Neutrophil (primary cell): ENCODE measurements at regions not wholly inside any gene's neighbourhood (a gene's known extent, or its start where the extent isn't known, plus 50 kb on each side); places are given as distances from the start of the nearest gene placed in this dataset.

Experiments used
- H3K27ac ChIP-seq: fragments of 200-600 bp; sonication (generic); 2 replicates; pipeline ENCODE4 v1.5.1; 2016; ENCODE audit warnings: mild to moderate bottlenecking, moderate library complexity
- H3K27me3 ChIP-seq: fragments of 200-600 bp; sonication (generic); 2 replicates; pipeline ENCODE4 v1.6.0; 2016; ENCODE audit warnings: mild to moderate bottlenecking
- H3K36me3 ChIP-seq: fragments of 200-600 bp; sonication (generic); 2 replicates; pipeline ENCODE4 v1.5.1; 2017
- H3K4me1 ChIP-seq, 2 experiments: fragments of 200-600 bp in 1 of 2; sonication (generic) in 1 of 2; 1 replicate in 1 of 2; 2 replicates in 1 of 2; pipeline versions ENCODE4 v1.5.1 to v1.6.1; 2013 to 2016; ENCODE audit warnings: low read depth in 1 of 2, low read length in 1 of 2, mild to moderate bottlenecking in 1 of 2, moderate library complexity in 1 of 2; ENCODE audit not compliant: control insufficient read depth in 1 of 2, insufficient read depth in 1 of 2
- H3K4me3 ChIP-seq, 2 experiments: fragments of 200-600 bp in 1 of 2; sonication (generic) in 1 of 2; 1 replicate in 1 of 2; 2 replicates in 1 of 2; pipeline ENCODE4 v1.5.1; 2013 to 2016; ENCODE audit warnings: low read depth in 1 of 2, low read length in 1 of 2, mild to moderate bottlenecking in 1 of 2, moderate library complexity in 1 of 2
- H3K9me3 ChIP-seq: fragments of 200-600 bp; sonication (generic); 2 replicates; pipeline ENCODE4 v1.5.1; 2016
- TF ChIP-seq, protein P1 (sequence below): fragments of 200-600 bp; sonication (generic); IDR thresholded peaks from 2 replicates; pipeline ENCODE4 v1.5.1; 2016; ENCODE audit warnings: antibody characterized with exemption

GRCh38 chr5:143676802-143677201, 135.2 kb upstream of the HMHB1 start:
- Histone ChIP-seq H3K27me3 (no peaks in the 10 kb centered on the region), H3K27ac (no peak overlapping the region), H3K9me3 (no peaks in the 10 kb centered on the region), H3K4me3 (no peak overlapping the region), H3K4me1 (no peaks in the 10 kb centered on the region), H3K36me3 (no peaks in the 10 kb centered on the region)
- TF ChIP-seq, protein P1, sequence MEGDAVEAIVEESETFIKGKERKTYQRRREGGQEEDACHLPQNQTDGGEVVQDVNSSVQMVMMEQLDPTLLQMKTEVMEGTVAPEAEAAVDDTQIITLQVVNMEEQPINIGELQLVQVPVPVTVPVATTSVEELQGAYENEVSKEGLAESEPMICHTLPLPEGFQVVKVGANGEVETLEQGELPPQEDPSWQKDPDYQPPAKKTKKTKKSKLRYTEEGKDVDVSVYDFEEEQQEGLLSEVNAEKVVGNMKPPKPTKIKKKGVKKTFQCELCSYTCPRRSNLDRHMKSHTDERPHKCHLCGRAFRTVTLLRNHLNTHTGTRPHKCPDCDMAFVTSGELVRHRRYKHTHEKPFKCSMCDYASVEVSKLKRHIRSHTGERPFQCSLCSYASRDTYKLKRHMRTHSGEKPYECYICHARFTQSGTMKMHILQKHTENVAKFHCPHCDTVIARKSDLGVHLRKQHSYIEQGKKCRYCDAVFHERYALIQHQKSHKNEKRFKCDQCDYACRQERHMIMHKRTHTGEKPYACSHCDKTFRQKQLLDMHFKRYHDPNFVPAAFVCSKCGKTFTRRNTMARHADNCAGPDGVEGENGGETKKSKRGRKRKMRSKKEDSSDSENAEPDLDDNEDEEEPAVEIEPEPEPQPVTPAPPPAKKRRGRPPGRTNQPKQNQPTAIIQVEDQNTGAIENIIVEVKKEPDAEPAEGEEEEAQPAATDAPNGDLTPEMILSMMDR, result no peak

DNA sequence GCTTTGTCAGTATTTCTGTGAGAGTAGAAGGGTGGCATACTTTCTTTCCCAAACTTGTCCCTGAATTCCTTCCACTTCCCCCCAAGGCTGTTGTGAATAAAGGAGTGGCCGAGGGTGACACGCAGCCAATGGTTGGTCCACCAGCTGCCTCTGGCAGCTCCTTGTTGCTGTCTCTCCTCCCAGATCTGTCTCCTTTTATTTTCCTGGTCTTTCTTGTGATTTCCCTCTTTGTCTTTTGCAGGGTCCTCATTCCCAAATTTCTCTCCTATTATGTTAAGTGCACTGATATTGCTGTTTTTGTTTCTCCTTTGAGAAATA, 137.5 kb upstream of the HMHB1 start:
- Histone ChIP-seq H3K4me3 (no peak overlapping the region), H3K36me3 (no peaks in the 10 kb centered on the region), H3K4me1 (no peaks in the 10 kb centered on the region), H3K27me3 (no peaks in the 10 kb centered on the region), H3K9me3 (no peaks in the 10 kb centered on the region), H3K27ac (no peak overlapping the region)
- TF ChIP-seq, protein P1, result no peak

DNA sequence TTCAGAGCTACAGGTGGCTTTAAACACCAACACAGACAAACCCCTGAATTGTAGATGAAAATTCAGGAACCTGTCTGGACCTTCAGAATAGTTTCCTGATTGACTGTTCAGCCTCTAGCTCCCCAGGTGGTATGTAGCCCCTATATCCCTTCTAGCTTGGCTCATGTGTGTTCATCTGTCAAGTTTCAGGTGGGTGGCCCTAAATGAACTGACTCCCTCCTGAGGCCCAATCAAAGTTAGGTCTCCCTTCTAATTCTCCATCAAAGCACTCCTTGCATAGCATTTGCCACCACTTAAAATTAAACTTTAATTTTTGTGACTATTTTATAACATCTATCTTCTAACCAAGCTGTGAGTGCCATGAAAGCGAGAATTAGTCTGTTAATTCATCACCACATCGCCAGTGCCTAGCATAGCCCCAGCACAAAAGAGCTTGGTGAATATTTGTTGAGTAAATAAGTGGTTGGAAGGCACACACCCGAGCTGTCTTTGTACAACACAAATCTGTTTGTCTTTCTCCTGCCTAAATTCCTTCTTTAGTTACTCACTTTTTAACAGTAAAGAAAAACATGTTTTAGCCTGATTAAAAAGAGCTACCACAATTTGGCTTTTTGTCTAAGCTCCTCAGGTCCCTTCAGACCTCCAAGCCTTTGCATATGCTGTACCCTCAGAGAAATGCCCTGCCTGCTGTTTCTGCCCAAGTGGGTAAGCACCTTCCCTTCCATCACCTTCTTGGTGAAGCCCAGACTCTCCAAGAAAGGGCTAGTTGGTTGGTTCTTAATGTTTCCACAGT, 138.1 kb upstream of the HMHB1 start:
- TF ChIP-seq, protein P1, result no peak
- H3K27ac ChIP-seq, result no peak overlapping the region
- no peaks in the 10 kb centered on the region for H3K36me3 ChIP-seq
- no peaks in the 10 kb centered on the region for H3K9me3 ChIP-seq
- H3K4me1 ChIP-seq, result no peaks in the 10 kb centered on the region
- H3K27me3 ChIP-seq, result no peaks in the 10 kb centered on the region
- no peak overlapping the region for H3K4me3 ChIP-seq

DNA sequence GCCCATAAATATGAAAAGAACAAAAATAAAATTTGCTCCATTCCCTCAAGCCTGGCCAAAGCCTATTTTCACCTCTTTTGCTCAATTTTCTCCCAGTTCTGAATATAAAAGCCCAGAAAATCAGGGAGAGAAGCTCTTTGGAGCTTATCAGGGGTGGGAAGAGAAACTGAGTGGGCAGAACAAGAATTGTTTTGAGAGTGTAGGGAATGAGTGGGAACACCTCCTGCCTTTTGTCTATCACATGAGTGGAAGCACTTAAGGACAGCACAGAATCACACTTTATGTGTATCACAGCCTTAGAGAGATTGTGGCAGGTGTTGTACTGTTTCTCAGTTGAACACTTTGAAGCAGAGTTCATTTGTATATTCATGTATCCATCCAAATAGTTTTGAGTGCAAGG, 139.2 kb upstream of the HMHB1 start:
- no peaks in the 10 kb centered on the region for H3K4me1 ChIP-seq
- no peaks in the 10 kb centered on the region for H3K9me3 ChIP-seq
- TF ChIP-seq, protein P1, result no peak
- H3K4me3 ChIP-seq, result no peak overlapping the region
- no peak overlapping the region for H3K27ac ChIP-seq
- no peaks in the 10 kb centered on the region for H3K27me3 ChIP-seq
- H3K36me3 ChIP-seq, result no peaks in the 10 kb centered on the region

- Histone ChIP-seq H3K4me3 (no peak overlapping the region), H3K9me3 (no peaks in the 10 kb centered on the region), H3K27me3 (no peaks in the 10 kb centered on the region), H3K4me1 (no peaks in the 10 kb centered on the region), H3K27ac (no peak overlapping the region), H3K36me3 (no peaks in the 10 kb centered on the region)
- TF ChIP-seq, protein P1, result no peak
These were observed 140.0 kb upstream of the HMHB1 start for GRCh38 chr5:143671674-143672569.
